HEK293 (cell line): ENCODE measurements at regions not wholly inside any gene's neighbourhood (a gene's known extent, or its start where the extent isn't known, plus 50 kb on each side); places are given as distances from the start of the nearest gene placed in this dataset.

Source experiments
- CTCF ChIA-PET: fragments of 350-600 bp; formaldehyde crosslinking; extraction: SDS; loops from one replicate; lab custom pipeline; 2021; ENCODE audit warnings: antibody characterized with exemption; lab: Yijun Ruan, JAX
- POLR2A ChIA-PET: fragments of 300-600 bp; formaldehyde crosslinking; extraction: SDS; loops from one replicate; lab custom pipeline; 2020; ENCODE audit warnings: antibody characterized with exemption, inconsistent platforms; lab: Yijun Ruan, JAX
- H3K27ac ChIP-seq: fragments of 200-500 bp; sonication (Bioruptor generic); 2 replicates; pipeline ENCODE4 v1.5.1; 2014; ENCODE audit warnings: low read depth, low read length, control low read depth, inconsistent platforms; ENCODE audit errors: extremely low read depth
- H3K36me3 ChIP-seq, 2 experiments: fragments of 200-500 bp in 1 of 2; sonication (Bioruptor generic) in 1 of 2; 1 replicate in 1 of 2; 2 replicates in 1 of 2; pipeline ENCODE4 v1.5.1; 2014 to 2017; ENCODE audit warnings: inconsistent platforms in 2 of 2, low read length in 2 of 2; ENCODE audit not compliant: control insufficient read depth in 2 of 2, insufficient read depth in 1 of 2
- H3K4me1 ChIP-seq: fragments of 200-500 bp; sonication (Bioruptor generic); 2 replicates; pipeline ENCODE4 v1.5.1; 2014; ENCODE audit warnings: mild to moderate bottlenecking, low read length, inconsistent platforms; ENCODE audit not compliant: control insufficient read depth, insufficient read depth
- H3K4me3 ChIP-seq: 2 replicates; pipeline ENCODE4 v1.5.1; 2011; ENCODE audit warnings: low read depth, mild to moderate bottlenecking, control low read depth, low read length, moderate library complexity
- H3K9me3 ChIP-seq: fragments of 200-500 bp; sonication (Bioruptor generic); 2 replicates; pipeline ENCODE4 v1.5.1; 2014; ENCODE audit warnings: low read depth, low read length, inconsistent platforms; ENCODE audit not compliant: control insufficient read depth, insufficient read depth
- ATF2 ChIP-seq: fragments of 450-650 bp; formaldehyde crosslinking; IDR thresholded peaks from 2 replicates; pipeline ENCODE4 v1.5.1; 2016; ENCODE audit warnings: missing biosample characterization, missing genetic modification characterization, low read depth
- BCL11B ChIP-seq: fragments of 450-650 bp; formaldehyde crosslinking; IDR thresholded peaks from 2 replicates; pipeline ENCODE4 v1.5.1; 2016; ENCODE audit warnings: low read depth, missing biosample characterization, missing genetic modification characterization
- HOXA7 ChIP-seq: sonication (generic); formaldehyde crosslinking; IDR thresholded peaks from 2 replicates; pipeline ENCODE4 v1.8.1; 2022; ENCODE audit warnings: missing genetic modification reagents, borderline replicate concordance
- IKZF3 ChIP-seq: fragments of 450-650 bp; IDR thresholded peaks from 2 replicates; pipeline ENCODE4 v1.5.0; 2018; ENCODE audit warnings: missing biosample characterization, mild to moderate bottlenecking, missing genetic modification characterization, moderate library complexity
- PRDM1 ChIP-seq: fragments of 450-650 bp; formaldehyde crosslinking; IDR thresholded peaks from 2 replicates; pipeline ENCODE4; 2016; ENCODE audit warnings: missing biosample characterization, missing genetic modification characterization
- SALL2 ChIP-seq: fragments of 450-650 bp; formaldehyde crosslinking; IDR thresholded peaks from 2 replicates; pipeline ENCODE4 v1.5.0; 2017; ENCODE audit warnings: missing biosample characterization, mild to moderate bottlenecking, missing genetic modification characterization, borderline replicate concordance
- SCRT2 ChIP-seq: fragments of 450-650 bp; formaldehyde crosslinking; IDR thresholded peaks from 2 replicates; pipeline ENCODE4 v1.5.1; 2016; ENCODE audit warnings: missing biosample characterization, missing genetic modification characterization
- SP3 ChIP-seq: fragments of 450-650 bp; formaldehyde crosslinking; IDR thresholded peaks from 2 replicates; pipeline ENCODE4 v1.5.1; 2016; ENCODE audit warnings: missing biosample characterization, missing genetic modification characterization
- ZBTB7A ChIP-seq: fragments of 450-650 bp; formaldehyde crosslinking; IDR thresholded peaks from 2 replicates; pipeline ENCODE4 v1.5.1; 2016; ENCODE audit warnings: low read depth, missing biosample characterization, missing genetic modification characterization
- ZBTB8A ChIP-seq: fragments of 450-650 bp; formaldehyde crosslinking; IDR thresholded peaks from 2 replicates; pipeline ENCODE4 v1.5.1; 2016; ENCODE audit warnings: missing biosample characterization, missing genetic modification characterization
- ZFHX2 ChIP-seq: fragments of 450-650 bp; formaldehyde crosslinking; conservative IDR thresholded peaks from 2 replicates; pipeline ENCODE4 v1.5.1; 2016; ENCODE audit warnings: missing biosample characterization, missing genetic modification characterization
- ZNF121 ChIP-seq: fragments of 450-650 bp; formaldehyde crosslinking; IDR thresholded peaks from 2 replicates; pipeline ENCODE4 v1.5.1; 2016; ENCODE audit warnings: missing biosample characterization, missing genetic modification characterization
- ZNF138 ChIP-seq: fragments of 450-650 bp; formaldehyde crosslinking; IDR thresholded peaks from 2 replicates; pipeline ENCODE4 v1.5.1; 2016; ENCODE audit warnings: missing biosample characterization, missing genetic modification characterization, borderline replicate concordance
- ZNF174 ChIP-seq: fragments of 450-650 bp; formaldehyde crosslinking; IDR thresholded peaks from 2 replicates; pipeline ENCODE4 v1.5.0; 2017; ENCODE audit warnings: missing biosample characterization, mild to moderate bottlenecking, missing genetic modification characterization
- ZNF18 ChIP-seq: fragments of 450-650 bp; formaldehyde crosslinking; IDR thresholded peaks from 2 replicates; pipeline ENCODE4 v1.5.1; 2016; ENCODE audit warnings: missing biosample characterization, missing genetic modification characterization
- ZNF19 ChIP-seq: fragments of 450-650 bp; formaldehyde crosslinking; IDR thresholded peaks from 2 replicates; pipeline ENCODE4; 2016; ENCODE audit warnings: missing biosample characterization, missing genetic modification characterization, low read depth
- ZNF211 ChIP-seq: fragments of 450-650 bp; formaldehyde crosslinking; IDR thresholded peaks from 2 replicates; pipeline ENCODE4 v1.5.1; 2016; ENCODE audit warnings: low read depth, missing biosample characterization, missing genetic modification characterization
- ZNF214 ChIP-seq: fragments of 450-650 bp; formaldehyde crosslinking; IDR thresholded peaks from 2 replicates; pipeline ENCODE4 v1.5.1; 2017; ENCODE audit warnings: missing biosample characterization, mild to moderate bottlenecking, missing genetic modification characterization, borderline replicate concordance
- ZNF274 ChIP-seq, 2 experiments: fragments of 200-500 bp in 1 of 2; fragments of 450-650 bp in 1 of 2; sonication (Bioruptor generic) in 1 of 2; formaldehyde crosslinking in 1 of 2; IDR thresholded peaks; 2 replicates each; pipeline versions ENCODE4 v1.5.1 to v1.6.1; 2014 to 2016; ENCODE audit warnings: borderline replicate concordance in 1 of 2, inconsistent platforms in 1 of 2, low read length in 1 of 2, missing biosample characterization in 1 of 2, missing genetic modification characterization in 1 of 2
- ZNF549 ChIP-seq: fragments of 450-650 bp; IDR thresholded peaks from 2 replicates; pipeline ENCODE4 v1.5.1; 2018; ENCODE audit warnings: missing biosample characterization, missing genetic modification characterization, mild to moderate bottlenecking, inconsistent platforms, moderate library complexity
- ZNF555 ChIP-seq: fragments of 450-650 bp; formaldehyde crosslinking; conservative IDR thresholded peaks from 2 replicates; pipeline ENCODE4 v1.5.1; 2017; ENCODE audit warnings: missing biosample characterization, mild to moderate bottlenecking, missing genetic modification characterization, inconsistent platforms
- ZNF560 ChIP-seq: fragments of 450-650 bp; formaldehyde crosslinking; IDR thresholded peaks from 2 replicates; pipeline ENCODE4 v1.5.1; 2017; ENCODE audit warnings: missing biosample characterization, missing genetic modification characterization, borderline replicate concordance
- ZNF610 ChIP-seq: fragments of 450-650 bp; formaldehyde crosslinking; IDR thresholded peaks from 2 replicates; pipeline ENCODE4 v1.5.1; 2016; ENCODE audit warnings: missing biosample characterization, missing genetic modification characterization, borderline replicate concordance
- ZNF621 ChIP-seq: fragments of 450-650 bp; formaldehyde crosslinking; IDR thresholded peaks from 2 replicates; pipeline ENCODE4 v1.5.1; 2017; ENCODE audit warnings: missing biosample characterization, missing genetic modification characterization
- ZNF776 ChIP-seq: fragments of 450-650 bp; formaldehyde crosslinking; IDR thresholded peaks from 2 replicates; pipeline ENCODE4 v1.5.0; 2017; ENCODE audit warnings: missing biosample characterization, missing genetic modification characterization, borderline replicate concordance
- ZSCAN23 ChIP-seq: fragments of 450-650 bp; formaldehyde crosslinking; IDR thresholded peaks from 2 replicates; pipeline ENCODE4 v1.5.1; 2016; ENCODE audit warnings: missing biosample characterization, missing genetic modification characterization
- TF ChIP-seq, protein P1 (sequence below): fragments of 450-650 bp; formaldehyde crosslinking; IDR thresholded peaks from 2 replicates; pipeline ENCODE4 v1.5.1; 2016; ENCODE audit warnings: missing biosample characterization, missing genetic modification characterization
- TF ChIP-seq, protein P2 (sequence below): fragments of 450-650 bp; formaldehyde crosslinking; IDR thresholded peaks from 2 replicates; pipeline ENCODE4 v1.5.1; 2016; ENCODE audit warnings: missing biosample characterization, missing genetic modification characterization

- no peak for TF ChIP-seq ZNF214 (tag by site-specific recombination)
- no peaks in the 10 kb centered on the region for H3K4me1 ChIP-seq
- no peak overlapping the region for H3K4me3 ChIP-seq
- ChIA-PET CTCF (interaction anchor here (0.6 to 0.7 kb wide), 2 partner anchors 125 to 244 kb away, joined by 3 to 5 read pairs; no protein-coding TSS in a partner anchor), POLR2A (no interaction called here)
- H3K27ac ChIP-seq, result no peak overlapping the region
- H3K36me3 ChIP-seq, result no peaks in the 10 kb centered on the region
- no peaks in the 10 kb centered on the region for H3K9me3 ChIP-seq
Measured at GRCh38 chr3:109863701-109864100, 526.4 kb upstream of the DPPA4 start.

DNA sequence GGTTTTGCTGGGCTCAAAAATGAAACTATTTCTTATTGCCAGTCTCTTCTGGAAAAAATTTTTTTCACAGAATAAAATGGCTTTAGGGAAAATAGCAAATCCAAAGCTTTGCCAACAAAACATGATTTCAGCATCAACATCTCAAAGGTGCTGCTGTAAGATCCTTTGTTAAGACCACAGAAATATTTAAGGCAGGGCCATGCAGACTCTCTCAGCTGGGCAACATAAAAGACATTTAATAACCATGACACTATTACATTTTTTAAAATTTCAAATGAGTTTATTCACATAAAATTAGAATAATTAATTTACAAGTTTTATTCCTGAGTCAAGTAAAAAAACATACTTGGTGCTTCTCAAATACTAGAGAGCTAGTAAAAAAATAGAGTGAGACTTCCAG is 527.1 kb upstream of the DPPA4 start:
- H3K9me3 ChIP-seq, result no peaks in the 10 kb centered on the region
- H3K27ac ChIP-seq, result no peak overlapping the region
- H3K4me3 ChIP-seq, result no peak overlapping the region
- POLR2A ChIA-PET, result no interaction called here
- no peaks in the 10 kb centered on the region for H3K36me3 ChIP-seq
- TF ChIP-seq ZNF549 (no peak), ZNF610 (tag by site-specific recombination) (no peak), ZNF555 (tag by site-specific recombination) (no peak), BCL11B (tag by site-specific recombination) (no peak), ZSCAN23 (tag by site-specific recombination) (no peak), PRDM1 (tag by site-specific recombination) (no peak), ZBTB7A (tag by site-specific recombination) (no peak), SP3 (no peak), ZNF211 (no peak), ZNF274 (IDR thresholded peaks at IDR 0.05; ENCODE audit: low read length) (no peak), ZNF274 (tag by site-specific recombination; IDR thresholded peaks at IDR 0.05; ENCODE audit: borderline replicate concordance) (no peak), ZNF621 (tag by site-specific recombination) (no peak), ZNF19 (tag by site-specific recombination) (no peak), ZNF18 (tag by site-specific recombination) (no peak), ATF2 (tag by site-specific recombination) (no peak), SALL2 (no peak), IKZF3 (no peak)
- TF ChIP-seq, protein P1, sequence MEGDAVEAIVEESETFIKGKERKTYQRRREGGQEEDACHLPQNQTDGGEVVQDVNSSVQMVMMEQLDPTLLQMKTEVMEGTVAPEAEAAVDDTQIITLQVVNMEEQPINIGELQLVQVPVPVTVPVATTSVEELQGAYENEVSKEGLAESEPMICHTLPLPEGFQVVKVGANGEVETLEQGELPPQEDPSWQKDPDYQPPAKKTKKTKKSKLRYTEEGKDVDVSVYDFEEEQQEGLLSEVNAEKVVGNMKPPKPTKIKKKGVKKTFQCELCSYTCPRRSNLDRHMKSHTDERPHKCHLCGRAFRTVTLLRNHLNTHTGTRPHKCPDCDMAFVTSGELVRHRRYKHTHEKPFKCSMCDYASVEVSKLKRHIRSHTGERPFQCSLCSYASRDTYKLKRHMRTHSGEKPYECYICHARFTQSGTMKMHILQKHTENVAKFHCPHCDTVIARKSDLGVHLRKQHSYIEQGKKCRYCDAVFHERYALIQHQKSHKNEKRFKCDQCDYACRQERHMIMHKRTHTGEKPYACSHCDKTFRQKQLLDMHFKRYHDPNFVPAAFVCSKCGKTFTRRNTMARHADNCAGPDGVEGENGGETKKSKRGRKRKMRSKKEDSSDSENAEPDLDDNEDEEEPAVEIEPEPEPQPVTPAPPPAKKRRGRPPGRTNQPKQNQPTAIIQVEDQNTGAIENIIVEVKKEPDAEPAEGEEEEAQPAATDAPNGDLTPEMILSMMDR (tag by site-specific recombination), result no peak
- CTCF ChIA-PET, result interaction anchor here (0.6 kb wide), 1 partner anchor 125 kb away, joined by 5 read pairs; no protein-coding TSS in a partner anchor
- H3K4me1 ChIP-seq, result no peaks in the 10 kb centered on the region

GRCh38 chr3:109869586-109869985 is 532.2 kb upstream of the DPPA4 start:
- CTCF ChIA-PET, result no interaction called here
- H3K4me3 ChIP-seq, result no peak overlapping the region
- H3K9me3 ChIP-seq, result no peaks in the 10 kb centered on the region
- H3K4me1 ChIP-seq, result no peaks in the 10 kb centered on the region
- H3K36me3 ChIP-seq, result no peaks in the 10 kb centered on the region
- POLR2A ChIA-PET, result no interaction called here
- H3K27ac ChIP-seq, result no peak overlapping the region
- TF ChIP-seq ZNF776 (tag by site-specific recombination) (no peak), ZNF121 (tag by site-specific recombination) (no peak), ZFHX2 (tag by site-specific recombination) (no peak), ZNF174 (tag by site-specific recombination) (no peak), ZNF560 (tag by site-specific recombination) (no peak), ZBTB8A (tag by site-specific recombination) (no peak), HOXA7 (CRISPR knock-in tag) (no peak), SCRT2 (tag by site-specific recombination) (no peak), ZNF138 (tag by site-specific recombination) (no peak)
- TF ChIP-seq, protein P2, sequence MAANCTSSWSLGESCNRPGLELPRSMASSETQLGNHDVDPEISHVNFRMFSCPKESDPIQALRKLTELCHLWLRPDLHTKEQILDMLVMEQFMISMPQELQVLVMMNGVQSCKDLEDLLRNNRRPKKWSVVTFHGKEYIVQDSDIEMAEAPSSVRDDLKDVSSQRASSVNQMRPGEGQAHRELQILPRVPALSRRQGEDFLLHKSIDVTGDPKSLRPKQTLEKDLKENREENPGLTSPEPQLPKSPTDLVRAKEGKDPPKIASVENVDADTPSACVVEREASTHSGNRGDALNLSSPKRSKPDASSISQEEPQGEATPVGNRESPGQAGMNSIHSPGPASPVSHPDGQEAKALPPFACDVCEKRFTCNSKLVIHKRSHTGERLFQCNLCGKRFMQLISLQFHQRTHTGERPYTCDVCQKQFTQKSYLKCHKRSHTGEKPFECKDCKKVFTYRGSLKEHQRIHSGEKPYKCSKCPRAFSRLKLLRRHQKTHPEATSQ (tag by site-specific recombination), result no peak
